ENCODE measurements at regions not wholly inside any gene's neighbourhood (a gene's known extent, or its start where the extent isn't known, plus 50 kb on each side); places are given as distances from the start of the nearest gene placed in this dataset.

DNA sequence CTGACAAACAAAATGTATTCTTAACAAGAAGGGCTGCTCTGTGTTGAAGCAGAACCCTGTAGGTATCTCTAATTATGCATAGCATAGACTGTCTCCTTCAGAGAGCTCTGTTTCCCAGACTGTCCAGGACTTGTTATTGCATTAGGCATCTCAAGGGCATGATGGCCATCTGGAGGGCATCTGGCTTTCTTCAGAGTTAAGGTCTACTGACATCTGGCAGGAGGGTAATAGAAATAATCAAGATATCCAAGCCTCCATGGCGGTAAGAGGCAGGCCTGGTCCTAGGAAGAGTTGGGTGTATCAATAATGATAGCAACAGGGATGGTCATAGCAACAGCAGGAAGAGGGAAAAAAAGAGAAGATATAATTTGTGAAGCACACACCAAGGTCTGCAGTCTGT, 161.2 kb downstream of the TTC8 start:
- Histone ChIP-seq H4K5ac (ENCODE audit: insufficient read length, low read depth, low read length) (no peak overlapping the region), H2AK5ac (ENCODE audit: insufficient read length, low read length) (no peak overlapping the region), H3K27ac (ENCODE audit: insufficient read length, low read depth, low read length) (no peak overlapping the region), H3T11ph (ENCODE audit: low read length) (no peak overlapping the region), H2BK20ac (ENCODE audit: low read depth, low read length, poor library complexity, severe bottlenecking) (no peak overlapping the region), H3K9me3 (ENCODE audit: control insufficient read depth, low read depth, low read length) (no peaks in the 10 kb centered on the region), H3K23me2 (ENCODE audit: insufficient read length, low read depth, low read length, poor library complexity, severe bottlenecking) (no peaks in the 10 kb centered on the region), H4K91ac (ENCODE audit: insufficient read length, low read depth, low read length) (no peak overlapping the region), H3K9ac (ENCODE audit: extremely low read depth, insufficient read length, low read length) (no peak overlapping the region), H3K56ac (ENCODE audit: insufficient read length, low read depth, low read length) (no peak overlapping the region), H4K20me1 (ENCODE audit: control insufficient read depth, insufficient read depth, insufficient read length) (no peaks in the 10 kb centered on the region), H4K8ac (replicated peaks; ENCODE audit: insufficient read length, low read depth, low read length) (no peak overlapping the region), H3K27me3 (ENCODE audit: insufficient read depth, low read length) (no peaks in the 10 kb centered on the region), H2BK15ac (ENCODE audit: low read depth, low read length) (no peak overlapping the region), H2BK120ac (ENCODE audit: low read depth, low read length, poor library complexity, severe bottlenecking) (no peak overlapping the region), H3K14ac (ENCODE audit: insufficient read depth, low read length) (no peak overlapping the region), H2BK12ac (ENCODE audit: insufficient read length, low read depth, low read length) (no peak overlapping the region), H3K4me2 (ENCODE audit: insufficient read depth, insufficient read length, low read length) (no peak overlapping the region), H3K4ac (ENCODE audit: low read depth, low read length) (no peak overlapping the region), H2AFZ (ENCODE audit: low read length) (no peak overlapping the region), H3K23ac (ENCODE audit: insufficient read length, low read depth, low read length) (no peak overlapping the region), H3K18ac (ENCODE audit: insufficient read length, low read depth, low read length) (no peak overlapping the region), H2BK5ac (ENCODE audit: insufficient read length, low read length) (no peak overlapping the region), H3K79me1 (ENCODE audit: insufficient read depth, low read depth, low read length, poor library complexity, severe bottlenecking) (no peaks in the 10 kb centered on the region), H3K79me2 (ENCODE audit: insufficient read depth, low read length) (no peaks in the 10 kb centered on the region), H3K4me1 (ENCODE audit: insufficient read depth, low read length) (no peaks in the 10 kb centered on the region)
- TF ChIP-seq, protein P1, sequence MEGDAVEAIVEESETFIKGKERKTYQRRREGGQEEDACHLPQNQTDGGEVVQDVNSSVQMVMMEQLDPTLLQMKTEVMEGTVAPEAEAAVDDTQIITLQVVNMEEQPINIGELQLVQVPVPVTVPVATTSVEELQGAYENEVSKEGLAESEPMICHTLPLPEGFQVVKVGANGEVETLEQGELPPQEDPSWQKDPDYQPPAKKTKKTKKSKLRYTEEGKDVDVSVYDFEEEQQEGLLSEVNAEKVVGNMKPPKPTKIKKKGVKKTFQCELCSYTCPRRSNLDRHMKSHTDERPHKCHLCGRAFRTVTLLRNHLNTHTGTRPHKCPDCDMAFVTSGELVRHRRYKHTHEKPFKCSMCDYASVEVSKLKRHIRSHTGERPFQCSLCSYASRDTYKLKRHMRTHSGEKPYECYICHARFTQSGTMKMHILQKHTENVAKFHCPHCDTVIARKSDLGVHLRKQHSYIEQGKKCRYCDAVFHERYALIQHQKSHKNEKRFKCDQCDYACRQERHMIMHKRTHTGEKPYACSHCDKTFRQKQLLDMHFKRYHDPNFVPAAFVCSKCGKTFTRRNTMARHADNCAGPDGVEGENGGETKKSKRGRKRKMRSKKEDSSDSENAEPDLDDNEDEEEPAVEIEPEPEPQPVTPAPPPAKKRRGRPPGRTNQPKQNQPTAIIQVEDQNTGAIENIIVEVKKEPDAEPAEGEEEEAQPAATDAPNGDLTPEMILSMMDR (conservative IDR thresholded peaks at IDR 0.05) = no peak
- Mint-ChIP-seq H3K27ac (no peak overlapping the region), H3K36me3 (ENCODE audit: insufficient read depth in 1 of 3, low read depth in 3 of 3) (no peaks in the 10 kb centered on the region; a peak in 1 of 7 replicates), H3K4me1 (no peaks in the 10 kb centered on the region), H3K9me3 (peaks cover 5 to 6% of the 10 kb centered on the region in 2 experiments; a peak in 3 of 5 replicates), H3K27me3 (ENCODE audit: low read depth) (peaks cover 33% of the 10 kb centered on the region), H3K4me3 (no peak overlapping the region)
- WGBS (ENCODE audit: extremely low coverage, insufficient read length, low lambda C conversion rate) = no CpG with 5 or more reads among the region's 1 CpG
- DNase-seq = no peak
